PC-3 (cell line): ENCODE measurements at regions not wholly inside any gene's neighbourhood (a gene's known extent, or its start where the extent isn't known, plus 50 kb on each side); places are given as distances from the start of the nearest gene placed in this dataset.

ENCODE experiments used
- CTCF ChIP-seq: fragments of 300-600 bp; sonication (generic); conservative IDR thresholded peaks from 2 replicates; pipeline ENCODE4 v1.5.1; 2017; ENCODE audit warnings: antibody characterized with exemption, low read depth, mild to moderate bottlenecking, low read length
- EZH2 ChIP-seq: fragments of 300-600 bp; sonication (generic); IDR thresholded peaks from one replicate; pipeline ENCODE4 v1.6.1; 2017; ENCODE audit warnings: antibody characterized with exemption, mild to moderate bottlenecking, low read length; ENCODE audit not compliant: unreplicated experiment

GRCh38 chr16:85258629-85259028 is 146.4 kb upstream of the CIBAR2 start:
- TF ChIP-seq EZH2 (no peak), CTCF (no peak)
